Inflammatory macrophage treated with lipopolysaccharide for 1 hour (primary cell): ENCODE measurements at regions not wholly inside any gene's neighbourhood (a gene's known extent, or its start where the extent isn't known, plus 50 kb on each side); places are given as distances from the start of the nearest gene placed in this dataset.

Experiments
- DNase-seq, 2 donors: peaks; one replicate each; pipeline ENCODE4 v3.0.0-alpha.2; 2020 to 2022

- no peak for DNase-seq
These were observed 1088.9 kb upstream of the TENM4 start for GRCh38 chr11:80529726-80530125.

- no peak for DNase-seq
These were observed 1085.0 kb upstream of the TENM4 start for GRCh38 chr11:80525663-80526405.

GRCh38 chr11:80524349-80524748 is 1083.5 kb upstream of the TENM4 start:
- no peak for DNase-seq

- DNase-seq, result no peak
These were observed 1082.2 kb upstream of the TENM4 start for GRCh38 chr11:80523057-80523456.

GRCh38 chr11:80521592-80521991 is 1080.8 kb upstream of the TENM4 start:
- DNase-seq, result no peak

- no peak for DNase-seq
These were observed 1079.7 kb upstream of the TENM4 start for GRCh38 chr11:80520507-80520887.

GRCh38 chr11:80519596-80520506 is 1079.0 kb upstream of the TENM4 start:
- no peak for DNase-seq

- DNase-seq, result no peak
These were observed 1076.9 kb upstream of the TENM4 start for GRCh38 chr11:80517701-80518100.

- DNase-seq, result no peak
These were observed 1074.3 kb upstream of the TENM4 start for GRCh38 chr11:80515097-80515496.

- no peak for DNase-seq
These were observed 1071.7 kb upstream of the TENM4 start for GRCh38 chr11:80512491-80512890.

GRCh38 chr11:80505771-80506170 is 1064.9 kb upstream of the TENM4 start:
- DNase-seq, result no peak

GRCh38 chr11:80503990-80504389 is 1063.2 kb upstream of the TENM4 start:
- no peak for DNase-seq

GRCh38 chr11:80502511-80502910 is 1061.7 kb upstream of the TENM4 start:
- DNase-seq, result no peak

- no peak for DNase-seq
These were observed 1054.3 kb upstream of the TENM4 start for GRCh38 chr11:80495116-80495515.

GRCh38 chr11:80487952-80488351 is 1047.1 kb upstream of the TENM4 start:
- no peak for DNase-seq

GRCh38 chr11:80486678-80487077 is 1045.8 kb upstream of the TENM4 start:
- DNase-seq, result no peak

GRCh38 chr11:80477178-80477577 is 1036.3 kb upstream of the TENM4 start:
- no peak for DNase-seq

GRCh38 chr11:80473562-80473961 is 1032.7 kb upstream of the TENM4 start:
- no peak for DNase-seq

GRCh38 chr11:80469871-80470270 is 1029.0 kb upstream of the TENM4 start:
- DNase-seq, result no peak

- no peak for DNase-seq
These were observed 1025.7 kb upstream of the TENM4 start for GRCh38 chr11:80466570-80466969.

GRCh38 chr11:80462211-80462610 is 1021.4 kb upstream of the TENM4 start:
- DNase-seq, result no peak

GRCh38 chr11:80458376-80458775 is 1017.5 kb upstream of the TENM4 start:
- DNase-seq, result no peak

- no peak for DNase-seq
These were observed 1017.0 kb upstream of the TENM4 start for GRCh38 chr11:80457823-80458222.

- DNase-seq, result no peak
These were observed 1015.0 kb upstream of the TENM4 start for GRCh38 chr11:80455818-80456217.
